HepG2 (cell line): ENCODE measurements at regions not wholly inside any gene's neighbourhood (a gene's known extent, or its start where the extent isn't known, plus 50 kb on each side); places are given as distances from the start of the nearest gene placed in this dataset.

Source experiments
- AHDC1 ChIP-seq: sonication (generic); formaldehyde crosslinking; IDR thresholded peaks from 2 replicates; pipeline ENCODE4 v1.5.1; 2020; ENCODE audit warnings: mild to moderate bottlenecking, missing genetic modification reagents, borderline replicate concordance
- ATM ChIP-seq: fragments of 450-650 bp; IDR thresholded peaks from 2 replicates; pipeline ENCODE4 v1.7.1; 2017; ENCODE audit warnings: mild to moderate bottlenecking, borderline replicate concordance
- FOXK1 ChIP-seq: sonication (generic); formaldehyde crosslinking; IDR thresholded peaks from 2 replicates; pipeline ENCODE4 v1.4.0; 2020; ENCODE audit warnings: low read depth, missing genetic modification reagents, borderline replicate concordance
- FOXP1 ChIP-seq, 2 experiments: fragments of 450-650 bp in 1 of 2; IDR thresholded peaks; 2 replicates each; pipeline ENCODE4 v1.6.1; 2017 to 2018; ENCODE audit warnings: antibody characterized with exemption in 1 of 2
- HDAC1 ChIP-seq: sonication (generic); formaldehyde crosslinking; IDR thresholded peaks from 2 replicates; pipeline ENCODE4 v1.5.1; 2020; ENCODE audit warnings: mild to moderate bottlenecking, missing genetic modification reagents
- HNF4G ChIP-seq, 2 experiments: sonication (generic) in 1 of 2; formaldehyde crosslinking in 1 of 2; IDR thresholded peaks; 2 replicates each; pipeline versions ENCODE4 v1.4.0 to v1.6.1; 2011 to 2020; ENCODE audit warnings: borderline replicate concordance in 2 of 2, low read depth in 2 of 2, mild to moderate bottlenecking in 2 of 2, low read length in 1 of 2, missing genetic modification reagents in 1 of 2, moderate library complexity in 1 of 2
- IRF2 ChIP-seq: IDR thresholded peaks from 2 replicates; pipeline ENCODE4 v1.6.1; 2018; ENCODE audit warnings: missing genetic modification reagents, missing compliant biosample characterization
- KDM6A ChIP-seq: IDR thresholded peaks from 2 replicates; pipeline ENCODE4 v1.6.1; 2016; ENCODE audit warnings: low read depth
- NFKBIZ ChIP-seq: IDR thresholded peaks from 2 replicates; pipeline ENCODE4 v1.6.1; 2018; ENCODE audit warnings: missing genetic modification reagents, missing compliant biosample characterization
- POGK ChIP-seq: sonication (generic); formaldehyde crosslinking; conservative IDR thresholded peaks from 2 replicates; pipeline ENCODE4 v1.8.0; 2022; ENCODE audit warnings: mild to moderate bottlenecking, moderate library complexity, missing genetic modification reagents
- RFXANK ChIP-seq: IDR thresholded peaks from 2 replicates; pipeline ENCODE4 v1.6.1; 2016
- RNF2 ChIP-seq: fragments of 450-650 bp; conservative IDR thresholded peaks from 2 replicates; pipeline ENCODE4 v1.6.1; 2016; ENCODE audit warnings: low read depth
- SETDB1 ChIP-seq: sonication (generic); formaldehyde crosslinking; IDR thresholded peaks from 2 replicates; pipeline ENCODE4 v1.5.1; 2020; ENCODE audit warnings: missing genetic modification reagents, mild to moderate bottlenecking, borderline replicate concordance
- SMAD9 ChIP-seq: sonication (generic); formaldehyde crosslinking; IDR thresholded peaks from 2 replicates; pipeline ENCODE4 v1.5.1; 2020; ENCODE audit warnings: mild to moderate bottlenecking, missing genetic modification reagents
- ZNF160 ChIP-seq: sonication (generic); formaldehyde crosslinking; IDR thresholded peaks from 2 replicates; pipeline ENCODE4 v1.8.0; 2022; ENCODE audit warnings: mild to moderate bottlenecking, inconsistent platforms, missing genetic modification reagents
- ZNF281 ChIP-seq: sonication (generic); formaldehyde crosslinking; IDR thresholded peaks from 2 replicates; pipeline ENCODE4 v1.4.0; 2020; ENCODE audit warnings: missing genetic modification reagents, borderline replicate concordance
- ZNF383 ChIP-seq: sonication (generic); formaldehyde crosslinking; IDR thresholded peaks from 2 replicates; pipeline ENCODE4 v1.4.0; 2020; ENCODE audit warnings: missing genetic modification reagents, mild to moderate bottlenecking, borderline replicate concordance
- ZNF784 ChIP-seq: sonication (generic); formaldehyde crosslinking; IDR thresholded peaks from 2 replicates; pipeline ENCODE4 v1.5.1; 2020; ENCODE audit warnings: missing genetic modification reagents, mild to moderate bottlenecking, borderline replicate concordance

- 0 out of 2 replicates have a peak, but pooled peaks have one; percentile 16 for TF ChIP-seq ZNF383 (CRISPR knock-in tag)
- peak; percentile 88 for TF ChIP-seq FOXK1 (CRISPR knock-in tag)
- TF ChIP-seq ZNF160, result 0 out of 2 replicates have a peak, but pooled peaks have one; percentile 62
- peak; percentile 89; the same call in 1 of the 2 replicates for TF ChIP-seq AHDC1 (CRISPR knock-in tag)
- 0 out of 2 replicates have a peak, but pooled peaks have one; percentile 53 for TF ChIP-seq SMAD9 (CRISPR knock-in tag)
- peak; percentile 87 for TF ChIP-seq ZNF281 (CRISPR knock-in tag)
- TF ChIP-seq NFKBIZ (CRISPR knock-in tag), result peak; percentile 81
- TF ChIP-seq POGK (CRISPR knock-in tag), result peak; percentile 90
- peak; percentile 68; the same call in 1 of the 2 replicates for TF ChIP-seq HNF4G (IDR thresholded peaks at IDR 0.05; ENCODE audit: borderline replicate concordance, low read depth, low read length)
- TF ChIP-seq HNF4G (CRISPR knock-in tag; IDR thresholded peaks at IDR 0.05; ENCODE audit: borderline replicate concordance, low read depth), result peak; percentile 69; the same call in 1 of the 2 replicates
- TF ChIP-seq FOXP1 (IDR thresholded peaks at IDR 0.05), result no peak
- peak; percentile 95 for TF ChIP-seq FOXP1 (CRISPR knock-in tag; IDR thresholded peaks at IDR 0.05)
- TF ChIP-seq ATM, result no peak
- TF ChIP-seq IRF2 (CRISPR knock-in tag), result peak; percentile 54
- peak; percentile 79; the same call in 1 of the 2 replicates for TF ChIP-seq ZNF784
- no peak for TF ChIP-seq RFXANK (CRISPR knock-in tag)
- TF ChIP-seq SETDB1 (CRISPR knock-in tag), result peak; percentile 84
- peak; percentile 73; the same call in 1 of the 2 replicates for TF ChIP-seq RNF2
- TF ChIP-seq KDM6A (CRISPR knock-in tag), result 0 out of 2 replicates have a peak, but pooled peaks have one; percentile 21
- peak; percentile 100 for TF ChIP-seq HDAC1 (CRISPR knock-in tag)
These were observed 174.0 kb upstream of the MYCN start (continued) for GRCh38 chr2:15766303-15766861.
